HG03457 (cell line): ENCODE measurements at regions not wholly inside any gene's neighbourhood (a gene's known extent, or its start where the extent isn't known, plus 50 kb on each side); places are given as distances from the start of the nearest gene placed in this dataset.

ENCODE experiments used
- ATAC-seq: cut with Tn5 transposase; IDR thresholded peaks from one replicate; pipeline ENCODE4 v1.9.1; 2021; ENCODE audit warnings: moderate number of reproducible peaks; ENCODE audit not compliant: unreplicated experiment

DNA sequence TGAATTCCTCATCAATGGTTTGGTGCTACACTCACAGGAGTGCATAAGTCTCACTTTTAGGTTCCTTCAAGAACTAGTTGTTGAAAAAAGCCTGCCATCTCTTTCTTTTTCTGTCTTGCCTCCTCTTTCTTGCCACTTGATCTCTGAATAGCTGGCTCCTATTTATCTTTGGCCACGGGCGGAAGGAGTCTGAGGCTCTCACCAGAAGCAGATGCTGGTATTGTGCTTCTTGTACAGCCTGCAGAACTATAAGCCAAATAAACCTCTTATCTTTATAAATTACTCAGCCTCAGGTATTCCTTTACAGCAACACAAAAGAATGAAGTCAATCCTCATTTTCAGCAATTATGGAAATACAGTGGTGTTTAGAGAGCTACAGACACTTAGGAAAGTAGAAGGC lies 247.1 kb upstream of the PRR16 start:
- no peak for ATAC-seq

DNA sequence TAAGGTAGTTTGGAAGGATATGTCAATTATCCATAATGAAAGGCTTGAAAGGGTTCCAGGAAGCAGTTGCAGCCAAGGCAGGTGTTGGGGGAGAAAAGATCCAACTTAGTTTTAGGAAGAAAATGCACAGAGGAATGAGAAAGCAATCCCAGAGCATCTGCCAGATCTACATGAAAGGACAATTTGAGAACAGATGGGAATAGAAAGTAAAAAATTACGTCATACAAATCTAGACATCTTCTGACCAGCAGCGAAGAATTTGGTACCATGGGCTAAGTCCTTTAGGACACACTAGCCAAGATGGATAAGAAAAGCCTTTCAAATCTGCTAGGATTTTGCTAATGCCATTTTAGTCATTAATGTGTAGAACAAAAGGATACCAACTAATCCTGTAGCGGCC lies 244.1 kb upstream of the PRR16 start:
- no peak for ATAC-seq

DNA sequence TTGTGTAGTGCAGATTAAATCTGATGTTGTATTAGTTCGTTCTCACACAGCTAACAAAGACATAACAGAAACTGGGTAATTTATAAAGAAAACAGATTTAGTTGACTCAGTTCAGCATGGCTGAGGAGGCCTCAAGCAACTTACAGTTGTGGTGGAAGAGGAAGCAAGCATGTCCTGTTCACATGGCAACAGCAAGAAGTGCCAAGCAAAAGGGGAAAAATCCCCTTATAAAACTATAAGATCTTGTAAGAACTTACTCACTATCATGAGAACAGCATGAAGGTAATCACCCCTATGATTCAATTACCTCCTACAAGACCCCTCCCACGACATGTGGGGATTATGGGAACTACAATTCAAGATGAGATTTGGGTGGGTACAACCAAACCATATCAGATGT lies 238.6 kb upstream of the PRR16 start:
- ATAC-seq: no peak

DNA sequence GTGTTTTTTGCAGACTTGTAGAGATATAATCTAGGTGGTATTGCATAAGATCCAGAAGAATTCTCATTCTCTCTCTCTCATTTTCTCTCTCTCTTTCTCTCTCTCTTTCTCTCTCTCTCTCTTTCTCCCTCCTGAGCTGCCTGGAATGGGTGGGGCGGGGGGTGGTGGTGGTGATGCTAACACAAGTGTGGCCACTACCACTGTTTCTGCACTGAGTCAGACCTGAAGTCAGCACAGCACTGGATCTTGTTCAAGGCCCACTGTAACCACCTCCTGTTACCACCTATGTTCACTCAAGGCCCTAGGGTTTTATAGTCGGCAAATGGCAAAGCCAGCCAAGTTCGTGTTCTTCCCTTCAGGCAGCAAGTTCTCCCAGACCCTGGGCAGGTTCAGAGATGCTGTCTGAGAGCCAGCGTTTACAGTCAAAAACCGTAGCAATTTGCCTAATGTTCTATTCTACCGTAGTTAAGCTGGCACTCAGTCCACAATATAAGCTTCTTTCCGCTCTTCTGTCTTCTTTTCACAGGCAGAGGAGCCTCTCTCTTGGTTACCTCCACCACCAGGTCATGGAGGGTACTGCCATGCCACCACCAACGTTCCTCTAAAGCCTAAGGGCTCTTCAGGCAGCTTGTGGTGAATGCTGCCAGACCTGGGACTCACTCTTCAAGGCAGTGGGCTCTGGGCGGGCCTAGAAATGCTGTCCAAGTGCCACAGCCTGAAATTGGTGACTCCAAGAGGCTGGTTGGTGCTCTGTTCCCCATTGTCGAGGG lies 235.7 kb upstream of the PRR16 start:
- no peak for ATAC-seq

DNA sequence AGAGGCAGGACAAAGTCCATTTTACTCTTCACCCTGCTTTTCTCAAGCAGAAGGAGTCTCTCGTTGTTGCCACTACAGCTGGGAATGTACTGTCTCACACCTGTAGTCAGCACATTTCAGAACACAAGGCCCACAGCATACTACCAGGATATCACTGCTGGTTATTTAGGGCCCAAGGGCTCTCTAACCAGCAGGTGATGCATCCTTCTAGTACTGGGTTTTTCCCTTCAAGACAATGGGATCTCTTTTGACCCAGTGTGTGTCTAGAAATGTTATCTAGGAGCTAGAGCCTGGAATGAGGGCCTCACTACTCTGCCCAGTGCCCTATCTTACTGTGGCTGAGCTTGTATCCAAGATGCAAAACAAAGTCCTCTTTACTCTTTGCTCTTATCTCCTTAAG lies 235.1 kb upstream of the PRR16 start:
- ATAC-seq: no peak

DNA sequence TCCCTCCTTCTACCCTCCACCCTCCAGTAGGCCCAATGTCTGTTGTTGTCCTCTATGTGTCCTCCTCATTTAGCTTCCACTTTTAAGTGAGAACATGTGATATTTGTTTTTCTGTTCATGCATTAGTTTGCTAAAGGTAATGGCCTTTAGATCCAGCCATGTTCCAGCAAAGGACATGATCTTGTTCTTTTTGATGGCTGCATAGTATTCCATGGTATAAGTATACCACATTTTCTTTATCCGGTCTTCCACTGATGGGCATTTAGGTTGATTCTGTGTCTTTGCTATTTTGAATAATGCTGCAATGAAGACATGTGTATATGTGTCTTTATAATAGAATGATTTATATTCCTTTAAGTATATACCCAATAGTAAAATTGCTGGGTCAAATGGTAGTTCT lies 232.5 kb upstream of the PRR16 start:
- ATAC-seq: no peak

DNA sequence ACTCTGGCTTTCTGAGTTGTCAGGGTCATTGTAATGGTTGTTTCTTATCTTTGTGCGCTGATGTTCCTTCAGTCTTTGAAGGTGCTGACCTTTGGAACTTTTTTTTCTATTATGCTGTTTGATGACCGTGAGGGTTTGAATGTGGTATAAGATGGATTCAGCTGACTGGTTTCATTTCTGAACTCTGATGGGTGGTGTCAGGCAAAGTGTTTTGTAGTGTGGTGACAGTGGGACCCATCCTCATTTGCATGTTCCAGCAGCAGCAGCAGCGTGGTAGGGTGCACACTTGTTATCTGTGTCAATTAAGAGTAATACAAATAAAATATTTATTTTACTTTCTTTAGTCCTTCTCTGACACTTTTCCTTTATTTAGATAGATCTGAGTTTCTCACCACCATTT lies 227.7 kb upstream of the PRR16 start:
- no peak for ATAC-seq

DNA sequence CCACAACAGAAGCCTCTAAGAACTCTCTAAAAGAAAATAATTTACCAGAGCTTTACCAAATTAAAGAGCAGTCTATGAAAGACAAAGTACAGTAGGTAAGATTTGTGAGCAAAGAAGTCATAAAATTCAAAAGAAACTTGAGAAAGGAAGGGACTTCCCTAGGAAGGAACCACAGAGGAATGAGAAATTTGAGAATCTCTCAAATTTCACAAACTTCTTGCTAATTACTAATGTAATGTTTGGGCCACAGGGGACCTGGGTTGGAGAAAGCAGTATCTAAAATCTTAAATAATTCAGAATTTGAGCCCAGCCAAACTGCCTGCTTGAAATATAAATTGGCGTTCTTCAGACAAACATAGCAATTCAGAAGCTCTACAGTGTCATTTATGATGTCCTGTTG lies 225.0 kb upstream of the PRR16 start:
- ATAC-seq: no peak

DNA sequence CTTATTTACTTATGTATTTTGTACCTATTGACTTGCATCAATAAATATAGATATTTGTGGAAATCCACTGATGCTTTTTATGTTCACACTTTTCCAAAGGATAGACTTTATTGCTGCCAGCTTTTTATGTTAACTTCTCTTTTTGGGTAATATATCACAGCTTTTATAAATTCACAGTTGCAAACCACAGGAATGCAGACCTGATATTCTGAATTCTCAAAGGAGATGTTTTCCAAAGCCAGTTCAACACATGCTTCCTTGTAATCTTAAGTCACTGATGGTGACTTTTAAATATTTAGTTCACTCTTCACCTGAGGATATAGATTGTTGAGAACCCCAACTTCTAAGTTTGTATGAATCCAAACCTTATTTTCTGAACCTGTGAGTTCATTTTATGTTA lies 223.4 kb upstream of the PRR16 start:
- ATAC-seq: no peak

DNA sequence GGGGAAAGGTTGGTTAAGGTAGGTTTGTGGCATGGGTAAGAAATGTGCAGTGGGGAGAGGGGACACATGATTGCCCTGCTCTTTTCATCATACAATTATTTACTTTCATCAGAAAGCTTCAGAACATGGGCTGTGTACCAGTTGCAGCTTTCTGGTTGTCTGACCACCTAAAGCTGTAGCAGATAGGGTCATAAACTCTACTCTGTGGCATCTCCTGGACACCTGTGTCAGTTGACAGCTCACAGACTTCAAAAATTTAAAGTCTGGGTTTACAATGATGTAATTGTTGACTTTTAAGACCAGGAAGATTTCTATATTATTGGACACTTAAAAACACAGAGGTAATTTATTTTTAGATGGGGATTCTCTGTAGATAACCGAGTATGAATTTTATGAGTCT lies 222.7 kb upstream of the PRR16 start:
- no peak for ATAC-seq

DNA sequence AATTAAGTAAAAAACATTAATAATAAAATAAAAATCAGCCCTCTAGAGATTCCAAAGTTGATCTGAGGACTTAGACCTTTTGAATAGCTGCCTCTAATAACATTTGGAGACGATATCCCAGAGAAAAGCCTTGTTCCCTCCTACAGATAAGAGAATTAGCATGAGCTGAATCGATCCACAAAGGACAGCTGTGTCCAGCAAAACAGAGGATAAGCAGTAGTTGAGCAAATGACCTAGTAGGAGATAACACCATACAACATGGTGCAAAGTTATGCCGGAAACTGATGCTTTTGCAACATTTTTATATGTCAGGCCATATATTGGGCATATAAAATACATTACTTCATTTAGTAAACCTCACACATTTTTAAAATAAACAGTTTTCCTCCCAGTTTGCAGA lies 212.2 kb upstream of the PRR16 start:
- no peak for ATAC-seq

DNA sequence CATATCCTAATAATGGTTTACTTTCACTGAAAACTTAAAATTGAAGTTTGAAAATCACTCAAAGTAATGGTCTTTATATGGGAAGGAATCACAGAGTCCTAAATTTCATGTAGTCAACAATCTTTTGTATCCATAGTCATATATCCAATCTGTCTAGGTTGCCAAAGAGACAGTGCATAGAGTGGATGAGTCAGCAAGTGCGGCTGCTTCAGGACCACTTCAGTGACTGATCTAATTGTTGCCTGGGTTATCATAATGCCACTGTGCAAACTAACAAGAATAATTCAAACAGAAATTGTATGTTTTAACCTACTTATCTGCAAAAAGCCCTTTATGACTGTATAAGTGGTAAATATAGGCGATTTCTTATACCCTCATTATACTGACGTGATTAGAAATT lies 211.3 kb upstream of the PRR16 start:
- ATAC-seq: no peak

DNA sequence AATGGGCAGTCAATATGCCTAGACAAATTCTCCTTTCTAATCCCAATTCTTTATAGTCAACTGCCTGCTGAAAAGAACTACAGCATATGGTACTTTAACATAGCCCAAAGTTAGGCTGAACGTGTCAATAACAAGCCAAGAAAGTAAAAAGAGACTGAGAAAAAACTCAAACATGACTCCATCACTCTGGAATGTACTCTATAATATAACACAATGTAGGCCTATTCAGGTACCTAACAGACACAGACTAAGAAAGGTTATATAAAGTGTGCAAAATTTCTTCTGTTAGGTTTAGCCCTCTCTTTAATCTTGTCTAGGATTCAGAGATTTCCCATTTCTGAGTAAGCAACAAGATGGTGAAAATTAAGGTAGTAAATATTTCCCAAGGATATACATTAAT lies 209.7 kb upstream of the PRR16 start:
- ATAC-seq: no peak

DNA sequence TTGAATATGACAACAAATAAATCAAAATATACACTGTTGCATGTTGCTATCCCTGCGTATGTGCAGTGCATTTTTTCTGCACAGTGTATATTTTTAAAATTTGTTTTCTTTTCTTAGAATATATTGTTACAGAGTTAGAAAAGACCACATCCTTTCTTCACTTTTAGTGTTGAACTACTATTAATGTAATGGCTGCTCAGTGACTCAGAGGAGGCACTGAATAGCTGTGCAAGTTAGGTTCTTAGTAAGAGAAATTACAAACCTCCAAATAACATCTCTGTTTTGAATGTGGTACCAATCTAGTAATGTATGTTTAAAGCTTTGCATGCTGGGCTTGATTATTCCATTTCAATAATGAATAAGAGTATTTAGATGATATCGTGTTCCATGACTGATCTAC lies 208.9 kb upstream of the PRR16 start:
- ATAC-seq: no peak

DNA sequence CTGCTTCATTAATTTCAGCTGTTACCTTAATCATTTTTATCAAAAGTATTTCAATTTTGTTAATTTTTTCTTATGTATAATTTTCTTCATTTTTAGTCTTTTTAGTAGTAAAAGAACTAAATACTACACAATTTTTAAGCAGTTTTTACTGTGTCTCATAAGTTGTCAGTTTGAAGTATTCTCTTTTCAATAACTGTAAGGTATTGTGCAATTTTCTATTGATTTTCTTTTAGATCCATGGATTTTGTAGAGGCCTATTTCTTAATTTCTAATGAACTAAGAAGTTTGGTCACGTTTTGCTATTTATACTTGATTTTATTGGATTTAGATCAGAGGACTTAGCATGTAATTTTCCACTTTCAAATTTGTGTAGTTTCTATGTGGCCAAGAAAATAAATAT lies 207.7 kb upstream of the PRR16 start:
- no peak for ATAC-seq

DNA sequence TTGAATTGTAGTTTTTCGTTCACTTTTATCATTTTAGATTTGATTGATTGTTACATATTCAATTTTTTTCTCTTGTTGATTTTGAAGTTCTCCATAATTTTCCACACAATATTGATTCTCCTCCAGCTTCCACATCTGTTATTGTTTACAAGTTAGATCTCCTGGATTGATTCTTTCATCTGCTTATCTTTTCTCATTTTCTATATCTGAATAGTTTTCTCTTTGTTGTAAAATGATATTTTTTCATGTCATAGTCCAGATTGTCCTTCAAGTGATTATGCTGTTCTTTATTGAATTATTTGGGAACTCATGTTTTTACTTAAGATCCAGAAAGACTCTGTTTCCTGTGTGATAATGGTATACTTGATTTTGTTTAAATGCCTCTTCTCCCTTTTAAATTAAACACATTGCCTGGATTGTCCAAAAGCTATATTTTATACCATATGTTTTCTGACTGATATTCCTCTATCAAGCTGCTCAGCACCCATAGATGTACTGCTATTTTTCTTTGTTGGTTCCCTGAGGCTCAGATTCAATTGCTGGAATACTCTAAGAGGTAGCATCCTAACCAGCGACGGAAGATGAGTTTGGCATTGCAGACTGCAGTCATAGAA lies 206.6 kb upstream of the PRR16 start:
- no peak for ATAC-seq

DNA sequence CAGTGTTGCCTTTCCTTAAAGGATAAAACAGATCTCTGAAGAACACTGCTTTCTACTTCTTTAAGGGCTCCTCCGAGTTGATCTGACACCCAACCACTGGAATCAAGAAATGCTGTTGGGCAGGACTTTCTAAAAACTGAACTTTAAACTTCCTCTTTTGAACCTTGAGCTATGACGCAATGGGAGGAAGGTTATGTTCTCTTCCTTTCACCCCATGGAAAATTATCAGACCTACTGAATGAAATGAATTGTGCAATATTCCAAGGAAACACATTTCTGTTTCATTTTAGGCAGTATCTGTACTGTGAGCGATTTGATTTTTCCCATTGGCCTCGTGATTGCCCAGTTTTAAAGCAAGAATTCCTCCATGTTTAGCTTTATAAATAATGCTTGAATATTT lies 206.0 kb upstream of the PRR16 start:
- ATAC-seq: no peak

DNA sequence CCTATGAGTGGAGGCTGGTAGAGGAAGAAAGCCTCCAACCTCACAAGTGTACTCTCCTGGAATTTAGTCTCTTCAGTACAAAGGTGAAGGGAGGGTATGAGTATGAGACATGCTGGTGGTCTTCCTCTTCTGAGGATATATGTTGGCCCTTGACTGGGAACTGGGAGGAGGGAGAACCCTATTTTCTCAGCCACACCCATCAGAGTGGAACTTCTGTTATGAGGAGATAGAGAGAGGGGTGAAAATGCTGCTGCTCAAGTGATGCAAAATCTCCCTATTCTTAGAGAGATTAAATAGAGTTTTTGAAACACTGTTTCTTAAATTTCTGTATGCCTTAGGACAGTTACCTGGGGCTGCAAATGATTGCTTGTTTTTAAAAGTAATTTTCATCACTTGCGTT lies 203.4 kb upstream of the PRR16 start:
- ATAC-seq: no peak

DNA sequence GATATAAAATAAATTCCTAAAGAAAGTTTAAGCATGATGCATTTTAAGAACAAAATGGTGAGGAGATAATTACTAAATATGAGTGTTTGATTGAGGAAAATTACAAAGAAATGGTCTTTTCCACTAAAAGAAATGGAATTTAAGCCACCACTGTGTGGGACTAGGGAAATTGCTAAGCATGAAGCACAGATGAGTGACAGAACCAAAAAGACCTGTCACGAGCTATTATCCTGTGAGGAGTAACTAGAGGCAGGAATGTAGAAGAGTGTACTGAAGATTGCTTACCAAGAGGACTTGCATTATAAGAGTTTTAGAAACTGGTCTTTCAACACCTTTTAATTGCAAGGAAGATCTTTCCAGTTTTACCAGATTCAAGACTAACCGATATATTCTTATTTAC lies 193.6 kb upstream of the PRR16 start:
- ATAC-seq: no peak

DNA sequence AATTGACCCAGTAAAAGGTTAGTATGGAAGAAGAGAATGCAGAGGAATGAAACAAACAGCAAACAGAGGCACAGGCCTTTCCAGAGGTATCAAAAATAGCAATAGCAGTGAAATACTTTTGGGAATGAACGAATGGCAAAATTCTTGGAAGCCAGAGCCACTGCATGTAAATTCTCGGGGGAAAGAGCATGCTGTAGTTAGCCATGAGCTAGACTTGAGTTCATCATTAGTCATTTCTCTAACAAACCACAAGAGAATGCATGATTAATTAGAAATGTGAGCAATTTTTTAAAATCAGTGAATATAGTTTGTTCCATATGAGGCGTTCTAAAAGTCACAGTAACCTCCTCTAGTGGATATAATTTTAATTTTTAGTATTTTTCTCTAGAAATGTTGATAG lies 170.3 kb upstream of the PRR16 start:
- no peak for ATAC-seq

DNA sequence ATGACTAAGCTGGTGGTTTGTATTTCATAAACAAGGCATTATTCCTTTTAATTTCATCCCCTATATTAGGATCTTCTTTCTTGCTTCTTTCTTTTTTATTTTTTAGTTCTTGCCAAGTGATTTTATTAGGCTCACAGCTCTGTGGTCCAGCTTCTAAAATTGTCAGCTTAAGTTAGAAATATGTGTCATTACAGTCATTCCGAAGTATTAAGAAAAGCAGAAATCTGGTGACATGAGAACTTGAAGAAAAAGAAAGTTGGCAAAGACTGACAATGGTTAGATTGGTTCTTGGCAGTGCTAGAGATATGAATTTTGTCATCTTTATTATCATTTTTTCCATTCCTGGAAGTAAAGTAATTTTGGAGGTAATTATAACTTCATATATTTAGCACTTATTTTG lies 166.5 kb upstream of the PRR16 start:
- ATAC-seq: no peak

DNA sequence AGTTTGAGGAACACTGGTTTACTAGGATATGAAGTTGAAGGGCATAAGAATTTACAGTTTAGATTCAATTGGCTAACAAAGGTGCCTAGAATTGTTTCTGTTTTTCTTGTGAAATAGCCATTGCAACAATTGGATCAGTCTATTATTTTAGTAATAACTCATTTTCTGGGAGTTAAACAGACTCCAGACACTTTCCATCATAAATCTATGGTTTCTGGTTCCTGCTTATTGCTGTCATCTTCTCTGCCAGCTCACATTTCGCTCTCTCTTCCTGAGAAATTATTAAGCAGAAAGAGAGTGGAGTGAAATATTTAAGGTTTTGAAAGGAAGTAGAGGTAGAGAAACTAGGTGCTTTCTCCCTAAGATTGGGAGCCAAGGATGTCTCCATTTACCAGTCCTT lies 165.1 kb upstream of the PRR16 start:
- ATAC-seq: no peak

DNA sequence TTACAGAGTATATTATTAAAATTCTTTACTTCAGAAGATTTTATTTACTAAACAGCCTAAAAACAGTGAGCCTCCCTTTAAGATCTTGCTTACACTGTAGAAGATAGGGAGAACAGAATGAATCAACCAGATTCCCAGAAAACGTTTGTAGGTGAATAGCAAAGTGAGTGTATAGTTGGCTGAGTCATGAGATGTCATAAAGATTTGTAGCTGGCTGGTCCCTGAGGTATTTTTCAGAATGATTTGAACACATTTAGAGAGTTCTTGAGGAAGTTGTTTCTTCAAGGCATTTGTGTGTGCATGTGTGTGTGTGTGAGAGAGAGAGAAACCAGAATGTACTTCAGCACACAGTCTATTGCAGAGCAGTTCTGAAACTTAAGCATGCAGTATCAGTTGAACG lies 159.4 kb upstream of the PRR16 start:
- ATAC-seq: no peak
